Astrocyte of the spinal cord (primary cell): ENCODE measurements at regions not wholly inside any gene's neighbourhood (a gene's known extent, or its start where the extent isn't known, plus 50 kb on each side); places are given as distances from the start of the nearest gene placed in this dataset.

Experiments
- DNase-seq: peaks from one replicate; pipeline ENCODE4 v3.0.0; 2011; ENCODE audit warnings: low read depth, low spot score
- H3K4me3 ChIP-seq: 2 replicates; pipeline ENCODE4 v1.5.1; 2011; ENCODE audit warnings: low read depth, mild to moderate bottlenecking, low read length, moderate library complexity
- CTCF ChIP-seq: IDR thresholded peaks from 2 replicates; pipeline ENCODE4 v1.5.1; 2012; ENCODE audit warnings: low read depth, mild to moderate bottlenecking, low read length, inconsistent platforms
- in situ Hi-C: cut with HindIII; loops from 2 replicates; pipeline ENCODE4 v1.10.0; 2017; ENCODE audit warnings: low sequenced_read_pairs

DNA sequence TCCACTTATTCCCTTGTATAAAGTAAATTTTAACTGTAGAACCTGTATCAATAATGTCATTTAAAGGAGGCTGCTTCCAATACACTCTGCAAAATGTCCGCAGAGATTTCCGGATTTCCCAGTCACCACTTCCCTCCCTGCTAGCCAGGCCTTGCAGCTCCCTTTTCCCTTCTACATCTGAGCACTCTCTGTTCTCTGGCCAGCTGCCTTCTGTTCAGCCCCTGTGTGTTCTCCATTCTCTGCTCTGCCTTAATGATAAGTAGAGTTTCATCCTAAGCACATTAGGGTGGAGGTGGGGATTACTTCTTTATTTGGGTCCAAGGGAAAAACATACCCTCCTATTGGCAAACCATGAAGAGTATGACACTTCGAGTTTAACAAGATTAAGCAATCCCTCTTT is 719.6 kb upstream of the WWC1 start:
- no peak overlapping the region for H3K4me3 ChIP-seq
- DNase-seq = no peak
- TF ChIP-seq CTCF = no peak
- in situ Hi-C loops = no loop called here

GRCh38 chr5:167573370-167574127 is 717.9 kb upstream of the WWC1 start:
- DNase-seq = peak; percentile 78
- peak overlapping the region; percentile 56 for H3K4me3 ChIP-seq
- in situ Hi-C loops = no loop called here
- TF ChIP-seq CTCF = no peak

GRCh38 chr5:167574464-167574863 is 717.0 kb upstream of the WWC1 start:
- H3K4me3 ChIP-seq = peak overlapping the region; percentile 56
- in situ Hi-C loops = no loop called here
- no peak for TF ChIP-seq CTCF
- DNase-seq = no peak

DNA sequence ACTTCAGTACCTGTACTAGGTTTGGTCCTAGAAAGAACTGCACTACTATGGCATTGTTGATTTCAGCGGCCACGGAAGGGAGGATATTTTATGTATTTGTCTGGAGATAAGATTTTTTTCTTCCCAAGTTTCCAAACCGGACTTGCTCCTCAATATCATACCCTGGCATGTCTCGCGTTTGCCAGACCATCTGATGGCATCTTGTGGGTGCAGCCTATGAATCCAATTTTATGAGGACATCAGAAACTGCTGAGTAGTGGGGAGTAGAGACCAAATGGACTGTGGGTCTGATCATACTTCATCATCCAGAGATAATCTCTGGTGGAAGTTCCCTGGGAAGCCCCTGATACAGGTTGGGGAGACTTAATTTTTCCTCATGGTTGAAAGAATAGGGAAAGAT is 716.1 kb upstream of the WWC1 start:
- in situ Hi-C loops = no loop called here
- H3K4me3 ChIP-seq = no peak overlapping the region
- DNase-seq = no peak
- no peak for TF ChIP-seq CTCF

GRCh38 chr5:167576126-167576525 is 715.3 kb upstream of the WWC1 start:
- H3K4me3 ChIP-seq = no peak overlapping the region
- TF ChIP-seq CTCF = peak; percentile 17
- in situ Hi-C loops = no loop called here
- DNase-seq = peak; percentile 24

DNA sequence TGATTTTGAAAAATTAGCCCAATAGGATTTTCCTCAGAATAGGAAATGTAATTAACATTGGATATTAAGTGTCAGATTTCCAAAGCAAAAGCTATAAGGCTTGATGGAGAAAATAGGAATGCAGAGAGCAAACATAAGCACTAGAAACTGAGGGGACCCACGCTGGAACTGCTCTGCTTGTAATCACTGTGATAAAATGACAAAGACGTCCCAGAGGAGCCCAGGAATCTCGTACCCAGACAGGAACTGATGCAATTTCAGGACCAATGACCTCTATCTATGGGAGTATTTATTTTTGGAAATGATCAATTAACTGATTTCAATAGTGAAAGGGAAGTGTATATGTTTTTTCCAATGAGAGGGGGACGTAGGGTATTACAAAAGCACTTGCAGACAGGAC is 714.5 kb upstream of the WWC1 start:
- DNase-seq = no peak
- TF ChIP-seq CTCF = no peak
- no peak overlapping the region for H3K4me3 ChIP-seq
- in situ Hi-C loops = no loop called here
